ENCODE measurements at regions not wholly inside any gene's neighbourhood (a gene's known extent, or its start where the extent isn't known, plus 50 kb on each side); places are given as distances from the start of the nearest gene placed in this dataset.
"Not testable (repeated sequence)": the region's sequence is repeated elsewhere in the genome, so short reads cannot be mapped to it uniquely, and the experiment has no call there.

- TF ChIP-seq CTCF (conservative IDR thresholded peaks at IDR 0.05), result no peak
- H3K27ac ChIP-seq, result no peak overlapping the region
These were observed 302.4 kb upstream of the SFSWAP start for GRCh38 chr12:131408484-131408883.

DNA sequence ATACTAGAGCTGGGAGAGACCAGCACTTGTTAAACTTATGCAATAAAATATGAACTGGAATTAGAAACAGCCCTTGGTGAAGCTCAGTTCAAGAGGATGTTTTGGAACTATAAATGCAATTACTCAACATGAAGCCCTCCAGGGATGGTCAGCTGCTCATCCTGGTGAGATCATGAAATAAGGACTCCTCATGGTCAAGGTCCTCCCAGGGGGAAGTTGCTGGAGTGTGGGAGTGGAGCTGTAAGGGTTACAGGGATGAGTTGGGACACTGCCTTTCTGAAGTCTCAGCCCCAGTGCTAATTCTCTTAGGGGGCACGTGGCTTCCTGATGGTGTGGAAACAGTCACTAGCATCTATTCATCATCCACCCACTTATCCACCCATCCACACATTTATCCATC lies 301.7 kb upstream of the SFSWAP start:
- no peak for TF ChIP-seq CTCF (conservative IDR thresholded peaks at IDR 0.05)

GRCh38 chr12:131411827-131412226 lies 299.1 kb upstream of the SFSWAP start:
- not testable (repeated sequence) for H3K27ac ChIP-seq

More for the DNA sequence above, 301.7 kb upstream of the SFSWAP start:
- H3K27ac ChIP-seq, result no peak overlapping the region

GRCh38 chr12:131413006-131413405 lies 297.9 kb upstream of the SFSWAP start:
- no peak overlapping the region for H3K27ac ChIP-seq
- no peak for TF ChIP-seq CTCF (conservative IDR thresholded peaks at IDR 0.05)

DNA sequence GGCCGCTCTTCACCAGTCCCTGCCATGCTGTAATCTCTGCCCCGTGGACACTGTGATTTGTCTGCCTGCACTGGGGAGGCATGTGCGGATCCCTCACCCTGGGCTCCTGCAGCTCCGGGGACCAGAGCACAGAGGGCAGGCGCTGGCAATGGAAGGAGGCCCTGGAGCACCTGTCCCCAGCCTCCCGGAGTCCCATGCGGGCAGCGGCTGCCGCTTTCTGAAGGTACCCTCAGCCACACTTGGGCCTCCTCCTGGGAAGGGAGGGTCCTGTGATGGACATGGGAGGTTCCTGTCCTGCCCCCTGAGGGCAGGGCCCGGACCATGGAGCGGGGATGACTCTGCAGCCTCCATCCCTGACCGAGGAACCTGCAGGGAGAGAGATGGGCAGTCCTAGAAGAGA lies 297.4 kb upstream of the SFSWAP start:
- no peak overlapping the region for H3K27ac ChIP-seq
- TF ChIP-seq CTCF (conservative IDR thresholded peaks at IDR 0.05), result no peak

DNA sequence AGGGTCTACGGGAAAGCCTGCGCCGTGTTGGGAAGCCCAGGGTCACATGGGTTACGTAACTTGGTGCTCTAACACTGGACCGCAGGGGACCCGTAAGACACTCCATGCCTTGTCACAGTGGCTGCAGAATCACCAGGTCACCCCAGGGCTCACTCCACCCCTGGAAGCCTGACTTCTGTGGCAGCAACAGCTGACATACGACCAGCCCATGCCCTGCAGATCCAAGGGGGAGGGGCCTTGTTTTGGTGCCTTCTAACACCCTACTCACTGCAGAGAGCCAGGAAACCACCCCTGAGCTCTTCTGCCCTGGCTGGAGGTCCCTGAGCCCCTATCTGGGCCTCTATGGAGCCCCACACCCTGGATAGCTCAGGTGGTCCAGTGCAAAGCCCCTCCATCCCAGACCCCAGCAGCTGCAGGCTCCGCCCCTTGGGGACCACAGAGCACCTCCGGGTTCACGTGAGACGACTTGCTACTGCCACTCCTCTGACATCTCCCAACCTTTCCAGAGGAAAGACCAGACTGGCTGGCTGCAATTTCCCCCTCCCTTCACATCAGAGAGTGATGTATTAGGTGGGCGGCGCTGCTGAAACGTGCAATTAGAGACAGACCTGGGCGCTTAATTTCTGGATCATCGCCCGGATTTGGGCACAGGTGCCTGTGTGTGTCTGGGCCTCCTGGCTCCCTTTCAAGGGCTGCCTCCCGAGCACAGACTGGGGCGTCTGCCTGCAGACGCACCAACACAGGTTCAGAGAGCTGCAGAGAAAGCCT lies 296.6 kb upstream of the SFSWAP start:
- H3K27ac ChIP-seq, result not testable (repeated sequence)

DNA sequence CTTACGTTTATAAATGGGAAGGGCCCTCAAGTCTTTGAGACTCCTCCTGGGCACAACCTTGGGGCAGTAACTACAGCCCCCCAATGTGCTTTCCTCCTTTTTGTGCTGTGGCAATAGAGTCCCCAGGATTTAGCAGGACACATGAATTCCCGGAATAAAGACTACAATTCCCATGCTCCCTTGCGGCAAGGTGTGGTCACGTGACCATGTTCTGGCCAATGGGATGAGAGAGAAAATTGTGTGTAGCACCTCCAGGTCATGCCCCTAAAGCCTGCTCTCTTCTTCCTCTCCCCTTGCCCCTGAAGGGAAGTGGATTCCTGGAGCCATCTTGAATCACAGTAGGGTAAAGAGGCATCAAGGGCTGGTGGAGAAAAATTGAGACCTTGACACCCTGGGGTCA lies 295.1 kb upstream of the SFSWAP start:
- no peak overlapping the region for H3K27ac ChIP-seq
- no peak for TF ChIP-seq CTCF (conservative IDR thresholded peaks at IDR 0.05)

DNA sequence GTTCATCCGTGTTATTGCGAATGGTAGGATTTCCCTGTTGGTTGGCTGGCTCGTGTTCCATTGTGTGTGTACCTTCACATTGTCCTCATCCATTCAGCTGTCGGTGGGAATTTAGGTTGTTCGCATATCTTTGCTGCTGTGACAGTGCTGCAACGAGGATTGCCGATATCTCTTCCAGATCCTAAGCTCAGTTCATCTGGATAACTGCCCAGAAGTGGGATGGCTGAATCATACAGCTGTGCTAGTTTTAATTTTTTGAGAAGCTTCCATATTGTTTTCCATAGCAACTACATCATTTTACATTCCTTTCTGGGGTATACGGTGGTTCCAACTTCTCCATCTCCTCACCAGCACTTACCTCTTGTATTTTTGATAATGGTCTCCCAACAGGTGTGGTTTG lies 292.8 kb upstream of the SFSWAP start:
- no peak for TF ChIP-seq CTCF (conservative IDR thresholded peaks at IDR 0.05)

GRCh38 chr12:131418884-131419283 lies 292.0 kb upstream of the SFSWAP start:
- no peak overlapping the region for H3K27ac ChIP-seq
- no peak for TF ChIP-seq CTCF (conservative IDR thresholded peaks at IDR 0.05)

More for the DNA sequence above, 292.8 kb upstream of the SFSWAP start:
- H3K27ac ChIP-seq, result no peak overlapping the region

Measured in VCaP (cell line).